ENCODE measurements at regions not wholly inside any gene's neighbourhood (a gene's known extent, or its start where the extent isn't known, plus 50 kb on each side); places are given as distances from the start of the nearest gene placed in this dataset.

GRCh38 chr20:17854307-17854903 is 114.2 kb downstream of the SNX5 start:
- CTCF ChIA-PET: interaction anchor here (1.2 kb wide), 1 partner anchor 11 kb away, joined by 3 read pairs; no protein-coding TSS in a partner anchor
- H3K27me3 ChIP-seq (ENCODE audit: insufficient read depth, low read length): no peaks in the 10 kb centered on the region
- no peak overlapping the region for H3K4me2 ChIP-seq (ENCODE audit: low read length)
- ATAC-seq (peak; percentile 59), DNase-seq (ENCODE audit: low read depth, low spot score) (peak; percentile 41)
- POLR2A ChIA-PET: interaction anchor here (1.0 to 1.1 kb wide), 2 partner anchors 11 to 13 kb away, joined by 4 to 5 read pairs; no protein-coding TSS in a partner anchor
- H3K27ac ChIP-seq (ENCODE audit: low read depth, low read length): no peak overlapping the region
- peak overlapping the region; percentile 28 for H2AFZ ChIP-seq (ENCODE audit: low read depth, low read length, poor library complexity, severe bottlenecking)
- RAD21 ChIA-PET (ENCODE audit: low non-redundant PET in 1 of 2, low total read pairs in 2 of 2, uncharacterized antibody in 2 of 2, unreplicated experiment in 2 of 2): no interaction called here
- H3K79me2 ChIP-seq (ENCODE audit: insufficient read depth, low read length): no peaks in the 10 kb centered on the region
- no peak overlapping the region for H3K4me3 ChIP-seq (replicated peaks in 1 of 2; ENCODE audit: low read depth in 1 of 2, low read length in 2 of 2)
- no peaks in the 10 kb centered on the region for H4K20me1 ChIP-seq (ENCODE audit: insufficient read depth)
- H3K9ac ChIP-seq (ENCODE audit: low read length): no peak overlapping the region
- no peaks in the 10 kb centered on the region for H3K9me3 ChIP-seq (ENCODE audit: control insufficient read depth in 1 of 2, insufficient read depth in 1 of 2, low read depth in 1 of 2, low read length in 2 of 2)
- BruUV-seq (replicated peaks): no TSS peak
- intact Hi-C loops (cut with micrococcal nuclease): no loop called here
- TF ChIP-seq FOSL1 (IDR thresholded peaks at IDR 0.05; ENCODE audit: low read depth) (no peak), POLR2AphosphoS5 (IDR thresholded peaks at IDR 0.05; ENCODE audit: low read depth, low read length) (0 out of 2 replicates have a peak, but pooled peaks have one; percentile 25), CEBPB (IDR thresholded peaks at IDR 0.05; ENCODE audit: low read depth) (no peak), EGR1 (IDR thresholded peaks at IDR 0.05; ENCODE audit: low read depth) (no peak), MAX (IDR thresholded peaks at IDR 0.05) (no peak), ZNF274 (IDR thresholded peaks at IDR 0.05; ENCODE audit: low read depth, low read length) (no peak), RAD21 (IDR thresholded peaks at IDR 0.05; ENCODE audit: low read depth) (no peak), ZBTB33 (IDR thresholded peaks at IDR 0.05; ENCODE audit: extremely low read depth, insufficient replicate concordance, low read length) (no peak), EZH2 (IDR thresholded peaks at IDR 0.05) (no peak), JUND (IDR thresholded peaks at IDR 0.05) (no peak), YY1 (IDR thresholded peaks at IDR 0.05; ENCODE audit: extremely low read depth, insufficient replicate concordance, low read depth, low read length) (peak; percentile 38), SP1 (IDR thresholded peaks at IDR 0.05; ENCODE audit: low read depth) (no peak), ZFX (IDR thresholded peaks at IDR 0.05) (no peak), EZH2phosphoT487 (IDR thresholded peaks at IDR 0.05; ENCODE audit: borderline replicate concordance) (no peak), POLR2A (IDR thresholded peaks at IDR 0.05; ENCODE audit: borderline replicate concordance, extremely low read depth, insufficient read depth, insufficient read length) (no peak), SIN3A (IDR thresholded peaks at IDR 0.05; ENCODE audit: low read depth) (no peak)
- TF ChIP-seq, protein P1, sequence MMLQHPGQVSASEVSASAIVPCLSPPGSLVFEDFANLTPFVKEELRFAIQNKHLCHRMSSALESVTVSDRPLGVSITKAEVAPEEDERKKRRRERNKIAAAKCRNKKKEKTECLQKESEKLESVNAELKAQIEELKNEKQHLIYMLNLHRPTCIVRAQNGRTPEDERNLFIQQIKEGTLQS (IDR thresholded peaks at IDR 0.05): no peak
- no peaks in the 10 kb centered on the region for H3K9me2 ChIP-seq (ENCODE audit: insufficient read depth)
- H3K4me1 ChIP-seq (ENCODE audit: control insufficient read depth in 1 of 2, insufficient read depth in 2 of 2, low read length in 2 of 2): peaks cover 16 to 18% of the 10 kb centered on the region in 2 experiments
- H3K36me3 ChIP-seq (ENCODE audit: control insufficient read depth in 1 of 2, insufficient read depth in 2 of 2, low read length in 2 of 2): no peaks in the 10 kb centered on the region

Measured in HCT116 (cell line).